OCI-LY1 (cell line): ENCODE measurements at regions not wholly inside any gene's neighbourhood (a gene's known extent, or its start where the extent isn't known, plus 50 kb on each side); places are given as distances from the start of the nearest gene placed in this dataset.

Experiments used
- EZH2 ChIP-seq: fragments of 200-600 bp; sonication (generic), shearing (Covaris generic); IDR thresholded peaks from 2 replicates; pipeline ENCODE4 v1.8.0; 2017; ENCODE audit warnings: borderline replicate concordance, mixed run types, mild to moderate bottlenecking, antibody characterized with exemption, low read length, moderate library complexity, mixed read lengths
- TF ChIP-seq, protein P1 (sequence below): fragments of 200-600 bp; sonication (generic), shearing (Covaris generic); IDR thresholded peaks from 2 replicates; pipeline ENCODE4 v1.5.1; 2017; ENCODE audit warnings: mild to moderate bottlenecking, antibody characterized with exemption, low read length, moderate library complexity, mixed read lengths

DNA sequence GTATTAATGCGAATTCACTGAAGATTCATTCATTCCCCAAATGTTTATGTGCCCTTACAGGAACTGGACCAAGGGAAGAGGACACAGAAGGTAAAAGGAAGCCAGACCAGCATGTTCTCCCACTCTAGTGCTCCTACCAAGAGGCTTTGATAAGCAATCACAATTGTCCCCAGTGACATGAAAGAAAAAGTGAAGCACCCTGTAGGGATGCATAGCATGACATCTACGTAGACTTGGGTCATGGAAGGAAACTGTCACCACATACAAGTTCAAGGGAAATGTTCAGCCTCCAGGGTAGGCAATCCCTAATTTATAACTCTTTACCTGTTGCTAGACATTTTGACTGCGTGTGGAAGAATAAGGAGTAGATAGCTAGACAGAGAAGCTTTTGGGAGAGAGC is 348.6 kb upstream of the MCTP2 start:
- TF ChIP-seq, protein P1, sequence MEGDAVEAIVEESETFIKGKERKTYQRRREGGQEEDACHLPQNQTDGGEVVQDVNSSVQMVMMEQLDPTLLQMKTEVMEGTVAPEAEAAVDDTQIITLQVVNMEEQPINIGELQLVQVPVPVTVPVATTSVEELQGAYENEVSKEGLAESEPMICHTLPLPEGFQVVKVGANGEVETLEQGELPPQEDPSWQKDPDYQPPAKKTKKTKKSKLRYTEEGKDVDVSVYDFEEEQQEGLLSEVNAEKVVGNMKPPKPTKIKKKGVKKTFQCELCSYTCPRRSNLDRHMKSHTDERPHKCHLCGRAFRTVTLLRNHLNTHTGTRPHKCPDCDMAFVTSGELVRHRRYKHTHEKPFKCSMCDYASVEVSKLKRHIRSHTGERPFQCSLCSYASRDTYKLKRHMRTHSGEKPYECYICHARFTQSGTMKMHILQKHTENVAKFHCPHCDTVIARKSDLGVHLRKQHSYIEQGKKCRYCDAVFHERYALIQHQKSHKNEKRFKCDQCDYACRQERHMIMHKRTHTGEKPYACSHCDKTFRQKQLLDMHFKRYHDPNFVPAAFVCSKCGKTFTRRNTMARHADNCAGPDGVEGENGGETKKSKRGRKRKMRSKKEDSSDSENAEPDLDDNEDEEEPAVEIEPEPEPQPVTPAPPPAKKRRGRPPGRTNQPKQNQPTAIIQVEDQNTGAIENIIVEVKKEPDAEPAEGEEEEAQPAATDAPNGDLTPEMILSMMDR = no peak
- no peak for TF ChIP-seq EZH2
